ENCODE measurements at regions not wholly inside any gene's neighbourhood (a gene's known extent, or its start where the extent isn't known, plus 50 kb on each side); places are given as distances from the start of the nearest gene placed in this dataset.

DNA sequence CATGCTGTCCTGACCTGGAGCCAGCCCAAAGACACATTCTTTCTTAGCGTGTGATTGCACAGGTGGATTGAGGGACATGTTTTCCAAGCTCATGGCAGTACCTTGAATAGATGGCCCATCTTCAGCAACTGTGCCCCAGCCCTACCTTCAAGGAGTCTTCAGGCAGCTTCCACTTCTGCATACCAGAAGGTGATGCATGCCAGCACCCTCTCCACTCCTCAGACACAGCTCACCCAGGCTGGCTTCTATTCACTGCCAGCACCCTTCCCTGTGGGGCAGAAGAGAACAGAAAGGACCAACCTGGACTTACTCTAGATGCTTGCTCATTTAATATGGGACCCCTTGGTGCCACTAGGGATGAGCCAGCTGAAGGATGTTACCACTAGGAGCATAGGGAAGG is 466.4 kb upstream of the ISX start:
- DNase-seq = no peak
- no peaks in the 10 kb centered on the region for H3K36me3 ChIP-seq
- no peak overlapping the region for H3K4me3 ChIP-seq (ENCODE audit: low read depth, low read length)
- H3K9me3 ChIP-seq (ENCODE audit: severe bottlenecking) = no peaks in the 10 kb centered on the region
- H3K27me3 ChIP-seq (ENCODE audit: insufficient read depth, low read depth, severe bottlenecking) = no peaks in the 10 kb centered on the region
- H3K27ac ChIP-seq = no peak overlapping the region
- TF ChIP-seq, protein P1, sequence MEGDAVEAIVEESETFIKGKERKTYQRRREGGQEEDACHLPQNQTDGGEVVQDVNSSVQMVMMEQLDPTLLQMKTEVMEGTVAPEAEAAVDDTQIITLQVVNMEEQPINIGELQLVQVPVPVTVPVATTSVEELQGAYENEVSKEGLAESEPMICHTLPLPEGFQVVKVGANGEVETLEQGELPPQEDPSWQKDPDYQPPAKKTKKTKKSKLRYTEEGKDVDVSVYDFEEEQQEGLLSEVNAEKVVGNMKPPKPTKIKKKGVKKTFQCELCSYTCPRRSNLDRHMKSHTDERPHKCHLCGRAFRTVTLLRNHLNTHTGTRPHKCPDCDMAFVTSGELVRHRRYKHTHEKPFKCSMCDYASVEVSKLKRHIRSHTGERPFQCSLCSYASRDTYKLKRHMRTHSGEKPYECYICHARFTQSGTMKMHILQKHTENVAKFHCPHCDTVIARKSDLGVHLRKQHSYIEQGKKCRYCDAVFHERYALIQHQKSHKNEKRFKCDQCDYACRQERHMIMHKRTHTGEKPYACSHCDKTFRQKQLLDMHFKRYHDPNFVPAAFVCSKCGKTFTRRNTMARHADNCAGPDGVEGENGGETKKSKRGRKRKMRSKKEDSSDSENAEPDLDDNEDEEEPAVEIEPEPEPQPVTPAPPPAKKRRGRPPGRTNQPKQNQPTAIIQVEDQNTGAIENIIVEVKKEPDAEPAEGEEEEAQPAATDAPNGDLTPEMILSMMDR (IDR thresholded peaks at IDR 0.05; ENCODE audit: low read depth, low read length) = no peak

DNA sequence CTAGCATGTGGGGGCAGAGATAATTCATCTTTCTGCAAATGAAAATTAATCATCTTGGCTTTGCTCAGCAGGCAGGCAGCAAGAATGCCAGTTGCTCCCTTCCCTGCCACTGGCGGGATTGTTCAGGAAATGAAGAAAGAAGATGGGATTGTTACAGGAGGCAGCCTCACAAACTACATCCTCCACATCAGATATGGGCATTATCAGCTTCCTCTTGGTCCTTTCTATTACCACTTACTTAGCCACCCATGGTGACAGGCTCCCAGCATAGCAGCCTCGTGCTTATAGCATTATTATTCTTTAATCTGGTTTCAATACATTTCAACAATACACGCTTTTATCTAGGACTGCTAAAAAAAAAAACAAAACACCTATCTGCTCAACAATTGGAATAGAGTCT is 461.6 kb upstream of the ISX start:
- Histone ChIP-seq H3K27me3 (ENCODE audit: insufficient read depth, low read depth, severe bottlenecking) (peaks cover 5% of the 10 kb centered on the region), H3K9me3 (ENCODE audit: severe bottlenecking) (no peaks in the 10 kb centered on the region), H3K27ac (no peak overlapping the region), H3K4me3 (ENCODE audit: low read depth, low read length) (no peak overlapping the region), H3K36me3 (no peaks in the 10 kb centered on the region)
- TF ChIP-seq, protein P1 (IDR thresholded peaks at IDR 0.05; ENCODE audit: low read depth, low read length) = no peak
- DNase-seq = no peak

DNA sequence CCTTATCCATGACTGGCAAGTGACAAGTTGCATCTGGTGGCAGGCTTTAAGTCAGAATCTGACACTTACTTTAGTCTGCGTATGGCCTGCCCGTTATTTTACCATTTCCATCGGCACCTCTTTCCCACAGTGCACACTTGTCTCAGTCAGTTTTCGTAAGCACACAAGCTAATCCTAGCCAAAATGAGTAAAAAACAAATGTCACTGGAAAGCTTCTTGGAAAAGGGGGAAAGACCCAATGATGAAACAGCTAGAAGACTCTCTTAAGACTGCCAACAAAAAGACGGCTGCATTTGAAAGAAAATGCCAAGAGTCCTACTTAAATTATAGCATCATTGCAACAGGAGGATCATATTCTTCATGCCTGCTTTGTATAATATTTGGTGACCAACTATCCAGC is 457.9 kb upstream of the ISX start:
- no peak overlapping the region for H3K4me3 ChIP-seq (ENCODE audit: low read depth, low read length)
- no peaks in the 10 kb centered on the region for H3K36me3 ChIP-seq
- no peak for DNase-seq
- TF ChIP-seq, protein P1 (IDR thresholded peaks at IDR 0.05; ENCODE audit: low read depth, low read length) = no peak
- H3K27ac ChIP-seq = no peak overlapping the region
- H3K27me3 ChIP-seq (ENCODE audit: insufficient read depth, low read depth, severe bottlenecking) = peaks cover 9% of the 10 kb centered on the region
- no peaks in the 10 kb centered on the region for H3K9me3 ChIP-seq (ENCODE audit: severe bottlenecking)

DNA sequence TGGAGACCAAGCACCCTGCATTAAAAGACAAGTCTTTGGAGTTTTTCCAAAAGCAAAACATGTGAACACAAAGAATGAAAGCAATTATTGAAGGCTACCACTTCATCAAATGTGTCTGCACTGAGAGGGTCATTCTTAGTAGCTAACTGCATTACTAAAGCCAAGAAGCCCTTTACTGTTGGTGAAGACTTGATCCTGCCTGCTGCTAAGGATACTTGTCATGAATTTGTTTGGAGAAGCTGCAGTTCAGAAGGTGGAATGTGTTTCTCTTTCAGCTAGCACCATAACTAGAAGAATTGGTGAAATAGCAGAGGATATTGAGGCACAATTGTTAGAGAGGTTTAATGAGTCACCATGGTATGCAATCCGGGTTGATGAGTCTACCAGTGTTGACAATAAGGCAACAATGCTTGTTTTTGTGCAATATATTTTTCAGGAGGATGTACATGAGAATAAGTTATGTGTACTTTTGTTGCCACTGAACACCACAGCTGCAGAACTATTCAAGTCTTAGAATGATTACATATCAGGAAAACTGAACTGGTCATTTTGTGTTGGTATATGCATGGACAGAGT is 457.3 kb upstream of the ISX start:
- TF ChIP-seq, protein P1 (IDR thresholded peaks at IDR 0.05; ENCODE audit: low read depth, low read length) = no peak
- no peaks in the 10 kb centered on the region for H3K36me3 ChIP-seq
- H3K27ac ChIP-seq = no peak overlapping the region
- no peak overlapping the region for H3K4me3 ChIP-seq (ENCODE audit: low read depth, low read length)
- no peak for DNase-seq
- H3K27me3 ChIP-seq (ENCODE audit: insufficient read depth, low read depth, severe bottlenecking) = peaks cover 9% of the 10 kb centered on the region
- no peaks in the 10 kb centered on the region for H3K9me3 ChIP-seq (ENCODE audit: severe bottlenecking)

DNA sequence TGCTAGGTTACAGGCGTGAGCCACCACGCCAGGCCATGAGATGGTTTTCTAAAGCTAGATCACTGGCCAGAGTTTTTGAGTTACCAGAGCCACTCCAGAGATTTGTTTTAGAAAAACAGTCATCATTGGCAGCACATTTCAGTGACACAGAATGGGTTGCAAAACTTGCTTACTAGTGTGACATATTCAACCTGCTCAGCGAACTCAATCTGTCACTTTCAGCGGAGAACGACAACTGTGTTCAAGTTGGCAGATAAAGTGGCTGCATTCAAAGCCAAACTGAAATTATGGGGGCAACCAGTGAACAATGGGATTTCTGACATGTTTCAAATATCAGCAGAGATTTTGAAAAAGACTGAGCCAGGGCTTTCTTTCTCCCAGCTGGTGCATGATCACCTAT is 456.3 kb upstream of the ISX start:
- TF ChIP-seq, protein P1 (IDR thresholded peaks at IDR 0.05; ENCODE audit: low read depth, low read length) = no peak
- H3K9me3 ChIP-seq (ENCODE audit: severe bottlenecking) = no peaks in the 10 kb centered on the region
- no peak overlapping the region for H3K4me3 ChIP-seq (ENCODE audit: low read depth, low read length)
- no peak overlapping the region for H3K27ac ChIP-seq
- DNase-seq = no peak
- H3K27me3 ChIP-seq (ENCODE audit: insufficient read depth, low read depth, severe bottlenecking) = peaks cover 16% of the 10 kb centered on the region
- H3K36me3 ChIP-seq = no peaks in the 10 kb centered on the region

DNA sequence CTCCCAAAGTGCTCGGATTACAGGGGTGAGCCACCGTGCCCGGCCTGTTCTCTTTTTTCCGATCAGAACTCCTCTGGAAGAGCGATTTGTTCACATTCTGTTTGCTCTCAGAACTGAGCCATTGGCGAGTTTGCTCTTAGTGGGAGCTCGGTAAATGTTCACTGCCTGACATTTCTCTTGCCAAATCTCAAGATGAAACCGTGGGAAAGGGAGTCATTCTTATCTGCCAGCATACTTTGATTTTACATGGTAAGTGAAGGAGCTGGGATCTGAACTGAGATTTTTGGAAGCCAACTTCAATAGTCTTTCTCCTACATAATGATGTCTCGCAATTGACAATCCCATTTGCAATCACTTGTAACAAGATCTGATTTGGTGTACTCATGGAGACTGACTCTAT is 445.8 kb upstream of the ISX start:
- TF ChIP-seq, protein P1 (IDR thresholded peaks at IDR 0.05; ENCODE audit: low read depth, low read length) = no peak
- DNase-seq = no peak
- Histone ChIP-seq H3K9me3 (ENCODE audit: severe bottlenecking) (no peaks in the 10 kb centered on the region), H3K4me3 (ENCODE audit: low read depth, low read length) (no peak overlapping the region), H3K36me3 (no peaks in the 10 kb centered on the region), H3K27ac (no peak overlapping the region), H3K27me3 (ENCODE audit: insufficient read depth, low read depth, severe bottlenecking) (no peaks in the 10 kb centered on the region)

All from WERI-Rb-1 (cell line).